ENCODE measurements at regions not wholly inside any gene's neighbourhood (a gene's known extent, or its start where the extent isn't known, plus 50 kb on each side); places are given as distances from the start of the nearest gene placed in this dataset.

GRCh38 chr1:209493559-209493958 lies 90.0 kb upstream of the CAMK1G start:
- H3K9me3 ChIP-seq (ENCODE audit: insufficient read depth, low read length, severe bottlenecking) = no peaks in the 10 kb centered on the region
- peaks cover 10% of the 10 kb centered on the region for H3K27me3 ChIP-seq (ENCODE audit: insufficient read depth, low read length, poor library complexity)
- no peak overlapping the region for H3K4me3 ChIP-seq (ENCODE audit: low read depth in 1 of 2, low read length in 2 of 2)
- H3K9ac ChIP-seq (ENCODE audit: low read depth, low read length) = no peak overlapping the region
- H3K4me2 ChIP-seq (ENCODE audit: insufficient read depth, low read length) = no peak overlapping the region
- no peak overlapping the region for H2AFZ ChIP-seq (ENCODE audit: low read depth, low read length)
- TF ChIP-seq EZH2 (IDR thresholded peaks at IDR 0.05; ENCODE audit: borderline replicate concordance, low read depth, low read length, severe bottlenecking) (no peak), CTCF (IDR thresholded peaks at IDR 0.05; ENCODE audit: borderline replicate concordance, extremely low read depth, low read length, poor library complexity, severe bottlenecking) (no peak)
- H4K20me1 ChIP-seq (ENCODE audit: insufficient read depth, low read length) = no peaks in the 10 kb centered on the region
- H3K4me1 ChIP-seq (ENCODE audit: insufficient read depth, low read length) = no peaks in the 10 kb centered on the region
- DNase-seq (no peak), ATAC-seq (ENCODE audit: insufficient read depth, low read depth) (no peak)
- H3K79me2 ChIP-seq (ENCODE audit: insufficient read depth, low read length) = no peaks in the 10 kb centered on the region
- H3K36me3 ChIP-seq (ENCODE audit: insufficient read depth, low read length) = no peaks in the 10 kb centered on the region
- H3K27ac ChIP-seq (ENCODE audit: low read length) = no peak overlapping the region

GRCh38 chr1:209497729-209498128 lies 85.8 kb upstream of the CAMK1G start:
- H3K4me1 ChIP-seq (ENCODE audit: insufficient read depth, low read length) = no peaks in the 10 kb centered on the region
- TF ChIP-seq EZH2 (IDR thresholded peaks at IDR 0.05; ENCODE audit: borderline replicate concordance, low read depth, low read length, severe bottlenecking) = no peak
- no peak for TF ChIP-seq CTCF (IDR thresholded peaks at IDR 0.05; ENCODE audit: borderline replicate concordance, extremely low read depth, low read length, poor library complexity, severe bottlenecking)
- no peaks in the 10 kb centered on the region for H3K36me3 ChIP-seq (ENCODE audit: insufficient read depth, low read length)
- H3K27ac ChIP-seq (ENCODE audit: low read length) = no peak overlapping the region
- no peaks in the 10 kb centered on the region for H3K9me3 ChIP-seq (ENCODE audit: insufficient read depth, low read length, severe bottlenecking)
- no peaks in the 10 kb centered on the region for H3K27me3 ChIP-seq (ENCODE audit: insufficient read depth, low read length, poor library complexity)
- H3K4me3 ChIP-seq (ENCODE audit: low read depth in 1 of 2, low read length in 2 of 2) = no peak overlapping the region
- H3K9ac ChIP-seq (ENCODE audit: low read depth, low read length) = no peak overlapping the region
- DNase-seq (no peak), ATAC-seq (ENCODE audit: insufficient read depth, low read depth) (no peak)
- H3K4me2 ChIP-seq (ENCODE audit: insufficient read depth, low read length) = no peak overlapping the region
- no peak overlapping the region for H2AFZ ChIP-seq (ENCODE audit: low read depth, low read length)
- H3K79me2 ChIP-seq (ENCODE audit: insufficient read depth, low read length) = no peaks in the 10 kb centered on the region
- H4K20me1 ChIP-seq (ENCODE audit: insufficient read depth, low read length) = no peaks in the 10 kb centered on the region

GRCh38 chr1:209500993-209501392 lies 82.5 kb upstream of the CAMK1G start:
- ATAC-seq (ENCODE audit: insufficient read depth, low read depth) = no peak
- no peak overlapping the region for H3K4me2 ChIP-seq (ENCODE audit: insufficient read depth, low read length)

More at GRCh38 chr1:209500993-209501392, 82.5 kb upstream of the CAMK1G start:
- Histone ChIP-seq H3K27me3 (ENCODE audit: insufficient read depth, low read length, poor library complexity) (no peaks in the 10 kb centered on the region), H3K4me3 (ENCODE audit: low read depth in 1 of 2, low read length in 2 of 2) (no peak overlapping the region), H3K4me1 (ENCODE audit: insufficient read depth, low read length) (no peaks in the 10 kb centered on the region), H3K9ac (ENCODE audit: low read depth, low read length) (no peak overlapping the region), H4K20me1 (ENCODE audit: insufficient read depth, low read length) (no peaks in the 10 kb centered on the region), H3K9me3 (ENCODE audit: insufficient read depth, low read length, severe bottlenecking) (no peaks in the 10 kb centered on the region), H2AFZ (ENCODE audit: low read depth, low read length) (no peak overlapping the region), H3K27ac (ENCODE audit: low read length) (no peak overlapping the region), H3K79me2 (ENCODE audit: insufficient read depth, low read length) (no peaks in the 10 kb centered on the region), H3K36me3 (ENCODE audit: insufficient read depth, low read length) (no peaks in the 10 kb centered on the region)
- DNase-seq = no peak
- TF ChIP-seq CTCF (IDR thresholded peaks at IDR 0.05; ENCODE audit: borderline replicate concordance, extremely low read depth, low read length, poor library complexity, severe bottlenecking) (no peak), EZH2 (IDR thresholded peaks at IDR 0.05; ENCODE audit: borderline replicate concordance, low read depth, low read length, severe bottlenecking) (no peak)

Measured in DND-41 (cell line).